ENCODE measurements at regions not wholly inside any gene's neighbourhood (a gene's known extent, or its start where the extent isn't known, plus 50 kb on each side); places are given as distances from the start of the nearest gene placed in this dataset.

- TF ChIP-seq CTCF (IDR thresholded peaks at IDR 0.05): no peak
- H3K27me3 ChIP-seq: no peaks in the 10 kb centered on the region
- H3K4me3 ChIP-seq: no peak overlapping the region
- H3K27ac ChIP-seq: no peak overlapping the region
- intact Hi-C loops (cut with DNase I): no loop called here
- no peaks in the 10 kb centered on the region for H3K9me3 ChIP-seq
- H3K4me1 ChIP-seq: no peaks in the 10 kb centered on the region
- H3K9ac ChIP-seq (ENCODE audit: low read depth in 2 of 2, low read length in 2 of 2): no peak overlapping the region
- DNase-seq: no peak
- H3K36me3 ChIP-seq: no peaks in the 10 kb centered on the region
Measured at GRCh38 chr14:100981809-100982208, 78.3 kb upstream of the RTL1 start.

DNA sequence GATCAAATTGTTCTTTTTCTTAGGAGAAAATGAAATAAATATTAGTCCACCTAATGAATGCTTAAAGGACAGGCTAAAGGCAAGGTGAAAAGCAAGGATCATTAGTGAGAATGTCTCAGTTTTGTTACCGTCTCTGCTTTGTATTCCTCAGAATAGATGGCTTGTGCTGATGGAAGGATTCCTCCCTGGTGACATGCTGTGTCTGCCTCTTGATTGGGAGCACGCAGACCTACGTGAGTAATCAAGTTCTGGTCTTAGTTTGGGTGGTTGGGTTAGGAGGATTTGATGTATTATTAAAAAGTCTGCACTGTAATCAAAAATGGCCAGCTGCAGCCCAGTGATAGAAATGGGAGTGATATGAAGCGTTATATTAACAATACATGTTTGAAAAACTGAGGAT lies 78.8 kb upstream of the RTL1 start:
- Histone ChIP-seq H3K9me3 (no peaks in the 10 kb centered on the region), H3K36me3 (no peaks in the 10 kb centered on the region), H3K27ac (no peak overlapping the region), H3K27me3 (no peaks in the 10 kb centered on the region), H3K4me1 (no peaks in the 10 kb centered on the region), H3K4me3 (no peak overlapping the region), H3K9ac (ENCODE audit: low read depth in 2 of 2, low read length in 2 of 2) (no peak overlapping the region)
- TF ChIP-seq CTCF (IDR thresholded peaks at IDR 0.05): no peak
- no peak for DNase-seq
- intact Hi-C loops (cut with DNase I): no loop called here

DNA sequence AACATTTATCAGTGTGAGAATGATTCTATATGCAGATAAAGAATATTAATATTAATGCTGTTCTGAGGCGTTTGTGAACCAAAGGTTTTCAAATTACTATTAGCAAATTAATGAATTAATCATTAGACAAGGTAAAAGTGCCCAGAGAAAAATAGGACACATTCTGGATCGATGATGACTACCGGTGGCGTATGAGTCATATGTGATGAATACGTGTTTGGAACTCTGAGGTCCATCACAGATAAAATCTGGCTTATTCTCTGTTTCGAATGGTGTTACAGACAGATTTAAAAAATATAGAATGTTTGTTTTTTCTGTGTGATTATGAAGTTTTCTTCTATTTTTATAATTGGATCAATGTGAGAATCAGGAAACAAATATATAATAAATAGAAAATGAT lies 79.2 kb upstream of the RTL1 start:
- DNase-seq: no peak
- Histone ChIP-seq H3K27ac (no peak overlapping the region), H3K9me3 (no peaks in the 10 kb centered on the region), H3K4me3 (no peak overlapping the region), H3K9ac (ENCODE audit: low read depth in 2 of 2, low read length in 2 of 2) (no peak overlapping the region), H3K4me1 (no peaks in the 10 kb centered on the region), H3K36me3 (no peaks in the 10 kb centered on the region), H3K27me3 (no peaks in the 10 kb centered on the region)
- no peak for TF ChIP-seq CTCF (IDR thresholded peaks at IDR 0.05)
- intact Hi-C loops (cut with DNase I): no loop called here

DNA sequence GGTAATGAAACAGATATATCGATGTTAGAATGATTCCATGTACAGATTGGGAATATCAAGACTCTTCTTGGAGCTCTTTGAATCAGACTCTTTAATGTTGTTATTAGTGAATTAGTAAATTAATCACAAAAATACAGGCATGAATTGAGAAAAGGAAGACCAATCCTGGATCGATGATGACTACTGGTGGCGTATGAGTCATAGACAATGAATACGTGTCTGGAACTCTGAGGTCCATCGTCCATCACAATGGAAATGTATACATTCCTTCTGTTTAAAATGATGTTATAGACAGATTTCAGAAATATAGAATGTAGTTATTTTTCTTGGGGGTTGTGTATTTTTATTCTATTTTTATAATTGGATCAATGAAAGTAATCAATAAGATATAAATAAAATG lies 80.2 kb upstream of the RTL1 start:
- H3K27ac ChIP-seq: no peak overlapping the region
- no peak for DNase-seq
- H3K36me3 ChIP-seq: no peaks in the 10 kb centered on the region
- H3K4me3 ChIP-seq: no peak overlapping the region
- no peaks in the 10 kb centered on the region for H3K9me3 ChIP-seq
- no peaks in the 10 kb centered on the region for H3K27me3 ChIP-seq
- H3K9ac ChIP-seq (ENCODE audit: low read depth in 2 of 2, low read length in 2 of 2): no peak overlapping the region
- TF ChIP-seq CTCF (IDR thresholded peaks at IDR 0.05): no peak
- intact Hi-C loops (cut with DNase I): no loop called here
- no peaks in the 10 kb centered on the region for H3K4me1 ChIP-seq

DNA sequence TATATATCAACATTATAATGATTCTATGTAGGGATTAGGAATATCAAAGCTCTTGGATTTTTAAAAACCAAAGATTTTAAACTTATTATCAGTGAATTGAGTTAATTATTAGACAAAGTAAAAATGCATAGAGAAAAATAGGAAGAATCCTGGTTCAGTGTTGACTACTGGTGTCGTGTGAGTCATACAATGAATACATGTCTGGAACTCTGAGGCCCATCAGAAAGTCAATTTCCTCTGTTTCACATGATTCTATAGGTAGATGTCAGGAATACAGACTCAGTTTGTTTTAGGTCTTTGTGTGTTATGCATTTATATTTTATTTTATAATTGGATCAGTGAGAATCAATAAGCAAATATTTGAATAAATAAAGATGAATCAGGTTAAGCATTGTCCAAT lies 84.5 kb upstream of the RTL1 start:
- no peaks in the 10 kb centered on the region for H3K9me3 ChIP-seq
- no peak for DNase-seq
- H3K27ac ChIP-seq: no peak overlapping the region
- no peaks in the 10 kb centered on the region for H3K4me1 ChIP-seq
- no peaks in the 10 kb centered on the region for H3K27me3 ChIP-seq
- H3K4me3 ChIP-seq: no peak overlapping the region
- H3K9ac ChIP-seq (ENCODE audit: low read depth in 2 of 2, low read length in 2 of 2): no peak overlapping the region
- no peak for TF ChIP-seq CTCF (IDR thresholded peaks at IDR 0.05)
- intact Hi-C loops (cut with DNase I): no loop called here
- H3K36me3 ChIP-seq: no peaks in the 10 kb centered on the region

DNA sequence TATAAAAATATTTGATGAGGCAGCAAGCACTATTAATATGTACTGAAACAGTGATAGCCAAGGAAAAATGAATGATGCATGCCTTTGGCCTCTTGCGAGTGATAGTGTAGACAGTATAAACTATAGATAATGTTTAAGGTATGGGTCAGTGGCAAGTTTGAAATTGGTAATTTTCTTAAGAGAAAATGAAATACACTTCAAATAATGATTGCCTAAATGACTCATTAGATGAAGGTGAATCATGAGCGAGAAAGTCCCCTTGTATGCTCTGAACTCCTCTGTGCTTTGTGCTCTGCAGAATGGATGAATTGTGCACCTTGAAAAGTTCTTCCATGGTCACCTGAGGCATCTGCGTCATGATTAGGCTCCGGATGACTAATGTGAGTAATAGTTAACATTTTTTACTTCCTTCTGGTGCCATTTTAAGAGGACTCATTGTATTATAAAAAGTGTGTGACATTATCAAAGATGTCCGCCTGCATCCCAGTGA lies 84.9 kb upstream of the RTL1 start:
- TF ChIP-seq CTCF (IDR thresholded peaks at IDR 0.05): no peak
- Histone ChIP-seq H3K9ac (ENCODE audit: low read depth in 2 of 2, low read length in 2 of 2) (no peak overlapping the region), H3K9me3 (no peaks in the 10 kb centered on the region), H3K27ac (no peak overlapping the region), H3K4me1 (no peaks in the 10 kb centered on the region), H3K36me3 (no peaks in the 10 kb centered on the region), H3K4me3 (no peak overlapping the region), H3K27me3 (no peaks in the 10 kb centered on the region)
- intact Hi-C loops (cut with DNase I): no loop called here
- DNase-seq: no peak

Measured in colonic mucosa (tissue), 4 donors.